GM18505 (cell line): ENCODE measurements at regions not wholly inside any gene's neighbourhood (a gene's known extent, or its start where the extent isn't known, plus 50 kb on each side); places are given as distances from the start of the nearest gene placed in this dataset.
A peak's percentile ranks its signal among the peaks of the same experiment; 100 is the strongest.
"Not testable (repeated sequence)": the region's sequence is repeated elsewhere in the genome, so short reads cannot be mapped to it uniquely, and the experiment has no call there.

ENCODE experiments used
- ATAC-seq: cut with Tn5 transposase; IDR thresholded peaks from one replicate; pipeline ENCODE4 v1.9.1; 2021; ENCODE audit not compliant: unreplicated experiment
- POLR2A ChIP-seq: IDR thresholded peaks from 4 replicates; pipeline ENCODE4 v1.6.1; 2011; ENCODE audit warnings: borderline replicate concordance; ENCODE audit not compliant: insufficient read depth, insufficient read length; ENCODE audit errors: extremely low read depth

GRCh38 chr19:41495589-41495988, 52.6 kb downstream of the ERICH4 start:
- no peak for ATAC-seq

GRCh38 chr19:41499899-41500298, 56.9 kb downstream of the ERICH4 start:
- no peak for ATAC-seq
- no peak for TF ChIP-seq POLR2A

More at GRCh38 chr19:41495589-41495988, 52.6 kb downstream of the ERICH4 start:
- TF ChIP-seq POLR2A = no peak

DNA sequence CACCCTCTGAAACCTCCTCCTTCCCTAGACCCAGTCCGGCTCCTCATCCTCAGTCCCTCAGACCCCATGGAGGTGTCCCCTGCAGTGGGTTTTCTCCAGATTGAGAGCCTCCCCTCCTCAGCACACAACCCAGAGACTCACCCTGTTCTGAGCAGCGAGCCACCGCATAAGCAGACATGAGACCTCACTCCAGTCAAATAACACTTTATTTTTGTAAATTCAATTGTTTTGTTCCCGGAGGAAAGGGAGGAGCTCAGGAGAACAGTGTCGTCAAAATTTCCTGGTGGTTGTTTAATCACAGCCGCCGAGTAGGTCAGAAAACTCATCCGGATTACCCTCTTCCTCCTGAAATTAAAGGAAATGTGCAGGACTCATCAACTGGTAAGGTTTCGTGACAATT, 57.5 kb downstream of the ERICH4 start:
- TF ChIP-seq POLR2A = no peak
- no peak for ATAC-seq

GRCh38 chr19:41501854-41502253, 58.9 kb downstream of the ERICH4 start:
- no peak for TF ChIP-seq POLR2A
- no peak for ATAC-seq

- TF ChIP-seq POLR2A = no peak
- no peak for ATAC-seq
These were observed 62.1 kb downstream of the ERICH4 start for GRCh38 chr19:41505105-41505504.

GRCh38 chr19:41510484-41510883, 65.5 kb upstream of the CEACAM21 start:
- no peak for ATAC-seq
- TF ChIP-seq POLR2A = no peak

GRCh38 chr19:41511628-41512027, 64.3 kb upstream of the CEACAM21 start:
- TF ChIP-seq POLR2A = no peak
- ATAC-seq = no peak

DNA sequence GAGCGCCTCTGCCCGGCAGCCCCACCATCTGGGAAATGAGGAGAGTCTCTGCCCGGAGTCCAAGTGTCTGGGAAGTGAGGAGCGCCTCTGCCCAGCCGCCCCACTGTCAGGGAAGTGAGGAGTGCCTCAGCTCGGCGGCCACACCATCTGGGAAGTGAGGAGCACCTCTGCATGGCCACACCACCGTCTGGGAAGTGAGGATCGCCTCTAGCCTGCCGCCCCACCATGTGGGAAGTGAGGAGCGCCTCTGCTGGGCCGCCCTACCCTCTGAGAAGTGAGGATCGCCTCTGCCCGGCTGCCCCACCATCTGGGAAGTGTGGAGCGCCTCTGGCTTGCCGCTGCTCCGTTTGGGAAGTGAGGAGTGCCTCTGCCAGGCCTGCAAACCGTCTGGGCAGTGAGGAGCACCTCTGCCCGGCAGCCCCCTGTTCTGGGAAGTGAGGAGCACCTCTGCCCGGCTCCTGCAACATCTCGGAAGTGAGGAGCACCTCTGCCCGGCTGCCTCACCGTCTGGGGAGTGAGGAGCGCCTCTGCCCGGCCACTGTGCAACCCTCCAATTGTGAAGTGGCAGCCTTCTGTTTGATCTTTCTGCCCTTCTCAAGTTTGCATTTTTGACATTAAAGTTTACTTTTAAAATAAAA, 60.8 kb upstream of the CEACAM21 start:
- no peak for TF ChIP-seq POLR2A
- no peak for ATAC-seq

DNA sequence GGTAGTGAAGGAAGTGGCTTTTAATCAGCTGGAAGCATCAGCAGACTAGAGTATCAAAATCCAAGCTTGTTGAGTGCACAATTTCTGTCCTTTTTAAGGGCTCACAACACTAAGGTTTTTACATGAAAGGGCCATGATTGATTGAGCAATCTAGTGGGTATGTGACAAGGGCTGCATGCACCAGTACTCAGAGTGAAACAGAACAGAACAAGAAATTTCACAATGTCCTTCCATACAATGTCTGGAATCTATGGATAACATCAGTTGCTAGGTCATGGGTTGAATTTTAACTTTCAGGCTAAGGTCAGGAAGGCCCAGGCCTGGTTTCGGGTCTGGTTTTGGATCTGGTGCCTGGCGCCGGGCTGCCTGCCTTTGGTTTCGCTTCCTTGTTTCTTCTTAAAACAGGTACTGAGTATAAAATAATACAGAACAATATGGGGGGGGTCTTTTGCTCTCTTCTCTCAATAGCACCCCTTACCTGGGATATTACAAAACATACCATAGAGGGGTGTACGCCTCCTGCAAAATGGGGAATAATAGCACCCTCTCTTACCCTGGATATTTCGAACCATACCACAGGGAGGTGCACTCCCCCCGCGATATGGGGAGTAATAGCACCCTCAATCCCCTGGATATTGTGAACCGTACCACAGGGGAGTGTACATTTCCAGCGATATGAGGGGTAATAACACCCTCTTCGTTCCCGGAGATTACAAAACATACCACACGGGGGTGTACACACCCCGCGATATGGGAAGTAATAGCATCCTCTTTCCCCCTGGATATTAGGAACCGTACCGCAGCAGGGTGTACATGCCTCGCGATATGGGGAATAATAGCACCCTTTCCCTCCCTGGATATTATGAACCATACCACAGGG, 59.4 kb upstream of the CEACAM21 start:
- not testable (repeated sequence) for ATAC-seq

DNA sequence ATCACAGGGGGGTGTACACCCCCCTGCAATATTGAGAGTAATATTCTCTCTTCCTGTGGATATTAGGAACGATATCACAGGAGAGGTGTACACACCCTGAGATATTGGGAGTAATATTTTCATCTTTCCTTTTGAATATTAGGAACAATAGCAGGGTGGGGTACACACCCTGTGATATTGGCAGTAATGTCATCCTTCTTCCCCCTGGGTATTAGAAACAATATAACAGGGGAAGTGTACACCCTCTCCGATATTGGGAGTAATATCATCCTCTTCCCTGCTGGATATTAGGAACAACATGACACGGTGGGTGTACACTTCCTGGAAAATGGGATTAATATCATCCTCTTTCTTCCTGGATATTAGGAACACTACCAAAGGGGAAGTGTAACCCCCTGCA, 57.8 kb upstream of the CEACAM21 start:
- no peak for TF ChIP-seq POLR2A
- no peak for ATAC-seq

- ATAC-seq = not testable (repeated sequence)
- TF ChIP-seq POLR2A = peak; percentile 45
These were observed 54.6 kb upstream of the CEACAM21 start for GRCh38 chr19:41521138-41521930.

DNA sequence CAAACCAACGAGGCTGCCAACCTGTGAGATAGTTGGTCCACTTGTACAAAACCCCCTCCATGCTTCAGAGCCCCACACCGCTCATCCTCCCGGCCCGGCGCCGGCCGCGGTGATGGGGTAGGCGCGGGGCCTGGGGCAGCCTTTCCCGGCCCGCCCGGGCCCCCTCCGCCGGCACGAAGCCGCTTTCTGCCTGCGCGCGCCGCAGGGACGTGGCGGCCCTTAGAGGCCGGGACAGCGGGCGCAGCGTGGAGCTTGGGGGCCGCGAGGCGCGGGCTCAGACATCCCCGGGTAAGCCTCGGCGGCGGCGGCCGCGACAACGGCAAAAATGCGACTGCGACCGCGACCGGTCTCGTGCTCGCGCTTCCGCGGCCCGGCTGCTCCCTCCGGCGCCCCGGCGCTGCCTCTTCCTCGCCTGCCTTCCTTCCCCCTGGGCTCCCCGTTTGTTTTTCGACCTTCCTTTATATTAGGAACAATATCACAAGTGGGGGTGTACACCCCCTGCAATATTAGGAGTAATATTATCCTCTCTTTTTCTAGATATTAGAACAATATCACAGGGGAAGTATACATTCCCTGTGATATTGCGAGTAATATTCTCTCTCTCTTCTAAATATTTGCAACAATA, 53.9 kb upstream of the CEACAM21 start:
- no peak for TF ChIP-seq POLR2A
- no peak for ATAC-seq

DNA sequence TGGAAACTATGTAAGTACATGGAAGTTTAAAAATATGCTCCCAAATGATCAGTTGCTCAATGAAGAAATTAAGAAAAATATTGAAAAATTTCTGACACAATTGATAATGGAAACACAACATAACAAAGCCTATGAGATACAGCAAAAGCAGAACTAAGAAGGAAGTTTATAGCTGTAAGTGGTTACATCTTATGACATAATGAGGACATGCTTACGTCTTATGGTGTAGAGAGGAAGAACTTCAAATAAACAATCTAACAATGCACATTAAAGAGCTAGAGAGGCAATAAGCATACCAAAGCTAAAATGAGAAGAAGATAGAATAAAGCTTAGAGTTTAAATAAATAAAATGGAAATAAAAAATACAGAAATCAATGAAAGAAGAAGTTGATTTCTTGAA, 50.0 kb upstream of the CEACAM21 start:
- no peak for ATAC-seq
- no peak for TF ChIP-seq POLR2A
